ENCODE measurements at regions not wholly inside any gene's neighbourhood (a gene's known extent, or its start where the extent isn't known, plus 50 kb on each side); places are given as distances from the start of the nearest gene placed in this dataset.

DNA sequence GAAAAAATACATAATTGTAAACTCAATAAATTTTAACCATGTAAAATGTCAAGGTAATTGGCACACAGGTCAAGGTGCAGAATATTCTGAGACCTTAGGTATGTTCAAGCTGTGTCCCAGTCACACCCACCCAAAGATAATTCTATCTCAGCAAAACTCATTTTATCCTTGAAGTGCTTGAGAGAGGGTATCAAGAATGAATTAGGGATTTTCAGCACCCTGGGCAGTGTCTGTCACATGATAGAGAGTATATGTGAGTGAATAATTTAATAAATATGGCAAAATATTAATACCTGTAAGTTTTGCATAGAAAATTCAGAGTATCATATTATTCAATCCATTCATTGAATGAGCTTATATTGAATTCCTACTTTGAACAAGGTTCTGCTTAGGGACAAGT lies 567.9 kb downstream of the FBXO15 start:
- TF ChIP-seq POLR2A (IDR thresholded peaks at IDR 0.05) (no peak), POLR2AphosphoS5 (IDR thresholded peaks at IDR 0.05) (no peak), EP300 (IDR thresholded peaks at IDR 0.05; ENCODE audit: low read depth) (no peak)
- TF ChIP-seq, protein P1, sequence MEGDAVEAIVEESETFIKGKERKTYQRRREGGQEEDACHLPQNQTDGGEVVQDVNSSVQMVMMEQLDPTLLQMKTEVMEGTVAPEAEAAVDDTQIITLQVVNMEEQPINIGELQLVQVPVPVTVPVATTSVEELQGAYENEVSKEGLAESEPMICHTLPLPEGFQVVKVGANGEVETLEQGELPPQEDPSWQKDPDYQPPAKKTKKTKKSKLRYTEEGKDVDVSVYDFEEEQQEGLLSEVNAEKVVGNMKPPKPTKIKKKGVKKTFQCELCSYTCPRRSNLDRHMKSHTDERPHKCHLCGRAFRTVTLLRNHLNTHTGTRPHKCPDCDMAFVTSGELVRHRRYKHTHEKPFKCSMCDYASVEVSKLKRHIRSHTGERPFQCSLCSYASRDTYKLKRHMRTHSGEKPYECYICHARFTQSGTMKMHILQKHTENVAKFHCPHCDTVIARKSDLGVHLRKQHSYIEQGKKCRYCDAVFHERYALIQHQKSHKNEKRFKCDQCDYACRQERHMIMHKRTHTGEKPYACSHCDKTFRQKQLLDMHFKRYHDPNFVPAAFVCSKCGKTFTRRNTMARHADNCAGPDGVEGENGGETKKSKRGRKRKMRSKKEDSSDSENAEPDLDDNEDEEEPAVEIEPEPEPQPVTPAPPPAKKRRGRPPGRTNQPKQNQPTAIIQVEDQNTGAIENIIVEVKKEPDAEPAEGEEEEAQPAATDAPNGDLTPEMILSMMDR (IDR thresholded peaks at IDR 0.05): no peak

All from transverse colon (tissue), 4 donors.